OCI-LY7 (cell line): ENCODE measurements at regions not wholly inside any gene's neighbourhood (a gene's known extent, or its start where the extent isn't known, plus 50 kb on each side); places are given as distances from the start of the nearest gene placed in this dataset.

Experiments used
- EZH2phosphoT487 ChIP-seq: fragments of 200-600 bp; sonication (generic); IDR thresholded peaks from 2 replicates; pipeline ENCODE4 v1.6.1; 2018; ENCODE audit warnings: low read depth, borderline replicate concordance, mild to moderate bottlenecking, mixed run types, antibody characterized with exemption, low read length, moderate library complexity, mixed read lengths
- TF ChIP-seq, protein P1 (sequence below): fragments of 200-600 bp; sonication (generic); conservative IDR thresholded peaks from 2 replicates; pipeline ENCODE4 v1.5.1; 2014; ENCODE audit warnings: mild to moderate bottlenecking, antibody characterized with exemption, low read length, moderate library complexity, mixed read lengths

DNA sequence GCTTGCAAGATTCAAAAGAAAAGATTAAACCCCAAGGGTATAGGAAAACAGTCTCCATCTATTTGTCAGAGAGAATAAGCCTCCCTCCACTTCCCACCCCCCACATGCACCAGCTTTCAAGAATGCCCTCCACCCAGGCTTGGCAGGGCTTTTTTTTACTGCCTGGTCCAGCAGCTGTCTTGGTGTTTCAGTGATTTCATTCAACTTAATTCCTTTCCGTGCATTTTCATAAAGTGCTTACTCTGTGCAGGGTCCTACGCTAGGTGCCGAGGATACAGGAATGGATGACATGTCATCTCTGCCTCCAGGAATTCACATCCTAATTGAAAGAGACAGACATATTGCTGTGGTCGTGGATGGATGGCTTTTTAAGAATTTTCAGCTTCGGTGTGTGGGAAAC lies 117.9 kb downstream of the LRATD1 start:
- TF ChIP-seq EZH2phosphoT487, result no peak
- TF ChIP-seq, protein P1, sequence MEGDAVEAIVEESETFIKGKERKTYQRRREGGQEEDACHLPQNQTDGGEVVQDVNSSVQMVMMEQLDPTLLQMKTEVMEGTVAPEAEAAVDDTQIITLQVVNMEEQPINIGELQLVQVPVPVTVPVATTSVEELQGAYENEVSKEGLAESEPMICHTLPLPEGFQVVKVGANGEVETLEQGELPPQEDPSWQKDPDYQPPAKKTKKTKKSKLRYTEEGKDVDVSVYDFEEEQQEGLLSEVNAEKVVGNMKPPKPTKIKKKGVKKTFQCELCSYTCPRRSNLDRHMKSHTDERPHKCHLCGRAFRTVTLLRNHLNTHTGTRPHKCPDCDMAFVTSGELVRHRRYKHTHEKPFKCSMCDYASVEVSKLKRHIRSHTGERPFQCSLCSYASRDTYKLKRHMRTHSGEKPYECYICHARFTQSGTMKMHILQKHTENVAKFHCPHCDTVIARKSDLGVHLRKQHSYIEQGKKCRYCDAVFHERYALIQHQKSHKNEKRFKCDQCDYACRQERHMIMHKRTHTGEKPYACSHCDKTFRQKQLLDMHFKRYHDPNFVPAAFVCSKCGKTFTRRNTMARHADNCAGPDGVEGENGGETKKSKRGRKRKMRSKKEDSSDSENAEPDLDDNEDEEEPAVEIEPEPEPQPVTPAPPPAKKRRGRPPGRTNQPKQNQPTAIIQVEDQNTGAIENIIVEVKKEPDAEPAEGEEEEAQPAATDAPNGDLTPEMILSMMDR, result no peak
